H9 (cell line): ENCODE measurements at regions not wholly inside any gene's neighbourhood (a gene's known extent, or its start where the extent isn't known, plus 50 kb on each side); places are given as distances from the start of the nearest gene placed in this dataset.

Source experiments
- DNase-seq: peaks from one replicate; pipeline ENCODE4 v3.0.0-alpha.2; 2017
- H2AFZ ChIP-seq: one replicate; pipeline ENCODE4 v1.6.1; 2013; ENCODE audit warnings: mild to moderate bottlenecking, low read length, control low read depth, moderate library complexity
- H2AK5ac ChIP-seq: 2 replicates; pipeline ENCODE4 v1.6.1; 2013; ENCODE audit warnings: low read length, control low read depth, mixed read lengths; ENCODE audit not compliant: insufficient read length
- H2BK120ac ChIP-seq: one replicate; pipeline ENCODE4 v1.6.1; 2013; ENCODE audit warnings: low read depth, mild to moderate bottlenecking, low read length, control low read depth, inconsistent platforms; ENCODE audit not compliant: poor library complexity, severe bottlenecking
- H2BK12ac ChIP-seq: 2 replicates; pipeline ENCODE4 v1.6.1; 2013; ENCODE audit warnings: low read length, control low read depth, mixed read lengths, low read depth; ENCODE audit not compliant: insufficient read length
- H2BK15ac ChIP-seq: 2 replicates; pipeline ENCODE4 v1.6.1; 2013; ENCODE audit warnings: low read depth, low read length, control low read depth
- H2BK20ac ChIP-seq: one replicate; pipeline ENCODE4 v1.6.1; 2013; ENCODE audit warnings: low read depth, mild to moderate bottlenecking, low read length, control low read depth, inconsistent platforms; ENCODE audit not compliant: poor library complexity, severe bottlenecking
- H2BK5ac ChIP-seq: 2 replicates; pipeline ENCODE4 v1.6.1; 2013; ENCODE audit warnings: low read length, control low read depth, mixed read lengths; ENCODE audit not compliant: insufficient read length
- H3K14ac ChIP-seq: 2 replicates; pipeline ENCODE4 v1.6.1; 2013; ENCODE audit warnings: low read length, control low read depth; ENCODE audit not compliant: insufficient read depth
- H3K18ac ChIP-seq: 2 replicates; pipeline ENCODE4 v1.6.1; 2013; ENCODE audit warnings: low read depth, mild to moderate bottlenecking, mixed read lengths, low read length, control low read depth; ENCODE audit not compliant: insufficient read length
- H3K23ac ChIP-seq: 2 replicates; pipeline ENCODE4 v1.6.1; 2013; ENCODE audit warnings: low read length, control low read depth, mixed read lengths, low read depth; ENCODE audit not compliant: insufficient read length
- H3K23me2 ChIP-seq: 2 replicates; pipeline ENCODE4 v1.6.1; 2013; ENCODE audit warnings: low read depth, mild to moderate bottlenecking, mixed read lengths, low read length, control low read depth; ENCODE audit not compliant: insufficient read length, poor library complexity, severe bottlenecking
- H3K27ac ChIP-seq: 2 replicates; pipeline ENCODE4 v1.5.1; 2013; ENCODE audit warnings: low read length, control low read depth, mixed read lengths, low read depth; ENCODE audit not compliant: insufficient read length
- H3K27me3 ChIP-seq: 2 replicates; pipeline ENCODE4 v1.6.1; 2013; ENCODE audit warnings: low read length, control low read depth, inconsistent platforms; ENCODE audit not compliant: insufficient read depth
- H3K4ac ChIP-seq: 2 replicates; pipeline ENCODE4 v1.6.1; 2013; ENCODE audit warnings: low read depth, mild to moderate bottlenecking, control low read depth, inconsistent platforms, low read length, moderate library complexity
- H3K4me1 ChIP-seq: 2 replicates; pipeline ENCODE4 v1.6.1; 2013; ENCODE audit warnings: low read length, control low read depth, inconsistent platforms; ENCODE audit not compliant: insufficient read depth
- H3K4me2 ChIP-seq: 2 replicates; pipeline ENCODE4 v1.6.1; 2013; ENCODE audit warnings: low read length, control low read depth, mixed read lengths; ENCODE audit not compliant: insufficient read length, insufficient read depth
- H3K56ac ChIP-seq: 2 replicates; pipeline ENCODE4 v1.6.1; 2013; ENCODE audit warnings: low read depth, mild to moderate bottlenecking, mixed read lengths, low read length, control low read depth; ENCODE audit not compliant: insufficient read length
- H3K79me1 ChIP-seq: 2 replicates; pipeline ENCODE4 v1.6.1; 2013; ENCODE audit warnings: low read depth, mild to moderate bottlenecking, moderate library complexity, low read length, control low read depth, inconsistent platforms; ENCODE audit not compliant: insufficient read depth, poor library complexity, severe bottlenecking
- H3K79me2 ChIP-seq: 2 replicates; pipeline ENCODE4 v1.6.1; 2013; ENCODE audit warnings: low read length, control low read depth, inconsistent platforms; ENCODE audit not compliant: insufficient read depth
- H3K9ac ChIP-seq: 2 replicates; pipeline ENCODE4 v1.6.1; 2013; ENCODE audit warnings: low read length, control low read depth, mixed read lengths; ENCODE audit not compliant: insufficient read length; ENCODE audit errors: extremely low read depth
- H3K9me3 ChIP-seq: one replicate; pipeline ENCODE4 v1.6.1; 2013; ENCODE audit warnings: low read depth, low read length, inconsistent platforms; ENCODE audit not compliant: control insufficient read depth
- H3T11ph ChIP-seq: one replicate; pipeline ENCODE4 v1.6.1; 2013; ENCODE audit warnings: mild to moderate bottlenecking, low read length, control low read depth, inconsistent platforms
- H4K20me1 ChIP-seq: one replicate; pipeline ENCODE4 v1.6.1; 2013; ENCODE audit not compliant: control insufficient read depth, insufficient read length, insufficient read depth
- H4K5ac ChIP-seq: 2 replicates; pipeline ENCODE4 v1.6.1; 2013; ENCODE audit warnings: low read depth, mild to moderate bottlenecking, mixed read lengths, low read length, control low read depth; ENCODE audit not compliant: insufficient read length
- H4K8ac ChIP-seq: replicated peaks from 2 replicates; pipeline ENCODE4 v1.6.1; 2013; ENCODE audit warnings: low read length, control low read depth, mixed read lengths, low read depth; ENCODE audit not compliant: insufficient read length
- H4K91ac ChIP-seq: 2 replicates; pipeline ENCODE4 v1.6.1; 2013; ENCODE audit warnings: low read depth, mild to moderate bottlenecking, moderate library complexity, mixed read lengths, low read length, control low read depth; ENCODE audit not compliant: insufficient read length
- H3K27ac Mint-ChIP-seq, 3 experiments: 2 replicates in 2 of 3; 3 replicates in 1 of 3; pipeline ENCODE4 v1.8.0; 2020 to 2021; ENCODE audit warnings: mixed read lengths in 3 of 3, mild to moderate bottlenecking in 1 of 3, moderate library complexity in 1 of 3
- H3K27me3 Mint-ChIP-seq: 2 replicates; pipeline ENCODE4 v1.8.0; 2021; ENCODE audit warnings: low read depth, mild to moderate bottlenecking, moderate library complexity, mixed read lengths
- H3K36me3 Mint-ChIP-seq, 3 experiments: 2 replicates in 2 of 3; 3 replicates in 1 of 3; pipeline ENCODE4 v1.8.0; 2020 to 2021; ENCODE audit warnings: low read depth in 3 of 3, mixed read lengths in 3 of 3; ENCODE audit not compliant: insufficient read depth in 1 of 3
- H3K4me1 Mint-ChIP-seq, 2 experiments: 2 replicates each; pipeline ENCODE4 v1.8.0; 2020; ENCODE audit warnings: mixed read lengths in 2 of 2
- H3K4me3 Mint-ChIP-seq, 2 experiments: 2 replicates in 1 of 2; 3 replicates in 1 of 2; pipeline ENCODE4 v1.8.0; 2020 to 2021; ENCODE audit warnings: mild to moderate bottlenecking in 2 of 2, mixed read lengths in 2 of 2, moderate library complexity in 1 of 2
- H3K9me3 Mint-ChIP-seq, 2 experiments: 2 replicates in 1 of 2; 3 replicates in 1 of 2; pipeline ENCODE4 v1.8.0; 2020; ENCODE audit warnings: mild to moderate bottlenecking in 2 of 2, mixed read lengths in 2 of 2, moderate library complexity in 1 of 2
- CTCF ChIP-seq: fragments of 200-600 bp; sonication (generic); conservative IDR thresholded peaks from 3 replicates; pipeline ENCODE4 v1.8.0; 2021; ENCODE audit warnings: antibody characterized with exemption, mild to moderate bottlenecking
- WGBS: extraction: QIAGEN DNeasy Blood & Tissue Kit; methylation state at CpG from one replicate; pipeline ENCODE4 v1.1.7; 2013; ENCODE audit warnings: missing lambda C conversion rate, low lambda C conversion rate, mixed read lengths; ENCODE audit not compliant: insufficient read length; ENCODE audit errors: extremely low coverage; 5-methylcytosine and 5-hydroxymethylcytosine counted together

GRCh38 chr5:91850031-91850430 is 466.9 kb upstream of the ARRDC3 start:
- H3K4me1 ChIP-seq: peaks cover 7% of the 10 kb centered on the region; the same call in 1 of the 2 replicates
- H3K4ac ChIP-seq: no peak overlapping the region
- no peak overlapping the region for H3K14ac ChIP-seq
- Mint-ChIP-seq H3K4me3 (no peak overlapping the region), H3K9me3 (no peaks in the 10 kb centered on the region), H3K27me3 (no peaks in the 10 kb centered on the region), H3K4me1 (peaks cover 21 to 27% of the 10 kb centered on the region in 2 experiments), H3K36me3 (no peaks in the 10 kb centered on the region), H3K27ac (peak overlapping the region in 2 of 3 experiments; percentile 11 to 22; a peak in 2 of 7 replicates)
- H2AFZ ChIP-seq: no peak overlapping the region
- H4K5ac ChIP-seq: no peak overlapping the region
- no peaks in the 10 kb centered on the region for H3K79me1 ChIP-seq
- H2BK20ac ChIP-seq: no peak overlapping the region
- H2BK12ac ChIP-seq: no peak overlapping the region
- TF ChIP-seq CTCF: no peak
- no peak overlapping the region for H4K91ac ChIP-seq
- H2BK5ac ChIP-seq: no peak overlapping the region
- H2BK120ac ChIP-seq: no peak overlapping the region
- H3K4me2 ChIP-seq: no peak overlapping the region
- no peak overlapping the region for H3T11ph ChIP-seq
- no CpG with 5 or more reads among the region's 2 CpGs for WGBS
- H4K20me1 ChIP-seq: no peaks in the 10 kb centered on the region
- no peak overlapping the region for H2BK15ac ChIP-seq
- H3K27me3 ChIP-seq: no peaks in the 10 kb centered on the region
- H3K79me2 ChIP-seq: no peaks in the 10 kb centered on the region
- DNase-seq: no peak
- no peak overlapping the region for H3K23ac ChIP-seq
- H3K9me3 ChIP-seq: no peaks in the 10 kb centered on the region
- H3K18ac ChIP-seq: no peak overlapping the region
- H3K56ac ChIP-seq: no peak overlapping the region
- no peak overlapping the region for H4K8ac ChIP-seq
- no peak overlapping the region for H3K27ac ChIP-seq
- H3K9ac ChIP-seq: no peak overlapping the region
- H3K23me2 ChIP-seq: no peaks in the 10 kb centered on the region
- no peak overlapping the region for H2AK5ac ChIP-seq
